UCSD-AML1 (cell line): ENCODE measurements at regions not wholly inside any gene's neighbourhood (a gene's known extent, or its start where the extent isn't known, plus 50 kb on each side); places are given as distances from the start of the nearest gene placed in this dataset.

ENCODE experiments used
- DNase-seq: peaks from one replicate; lab custom pipeline; 2025; ENCODE audit not compliant: unreplicated experiment; lab: John Stamatoyannopoulos, UW

GRCh38 chr18:26745288-26746181 is 120.0 kb downstream of the AQP4 start:
- DNase-seq: no peak

- no peak for DNase-seq
Observed at GRCh38 chr18:26741758-26742157, 123.7 kb downstream of the AQP4 start.

GRCh38 chr18:26741048-26741447 is 124.5 kb downstream of the AQP4 start:
- no peak for DNase-seq

- DNase-seq: no peak
Observed at GRCh38 chr18:26740396-26740795, 125.1 kb downstream of the AQP4 start.

GRCh38 chr18:26738706-26739105 is 126.8 kb downstream of the AQP4 start:
- no peak for DNase-seq

- DNase-seq: no peak
Observed at GRCh38 chr18:26736301-26736700, 129.2 kb downstream of the AQP4 start.

GRCh38 chr18:26734760-26735159 is 130.7 kb downstream of the AQP4 start:
- no peak for DNase-seq

- DNase-seq: no peak
Observed at GRCh38 chr18:26729449-26729848, 136.1 kb downstream of the AQP4 start.

- no peak for DNase-seq
Observed at GRCh38 chr18:26729008-26729407, 136.5 kb downstream of the AQP4 start.

GRCh38 chr18:26723981-26724380 is 141.5 kb downstream of the AQP4 start:
- DNase-seq: no peak

- DNase-seq: no peak
Observed at GRCh38 chr18:26722565-26722931, 143.0 kb downstream of the AQP4 start.

GRCh38 chr18:26721854-26722564 is 143.5 kb downstream of the AQP4 start:
- DNase-seq: no peak

- DNase-seq: no peak
Observed at GRCh38 chr18:26719896-26720295, 145.6 kb downstream of the AQP4 start.

- no peak for DNase-seq
Observed at GRCh38 chr18:26717123-26717719, 148.3 kb downstream of the AQP4 start.

- no peak for DNase-seq
Observed at GRCh38 chr18:26714739-26715138, 150.8 kb downstream of the AQP4 start.

- no peak for DNase-seq
Observed at GRCh38 chr18:26711756-26712155, 153.8 kb downstream of the AQP4 start.

GRCh38 chr18:26710470-26711096 is 154.9 kb downstream of the AQP4 start:
- DNase-seq: no peak

GRCh38 chr18:26709897-26710296 is 155.6 kb downstream of the AQP4 start:
- DNase-seq: no peak

GRCh38 chr18:26708806-26709716 is 156.4 kb downstream of the AQP4 start:
- no peak for DNase-seq

GRCh38 chr18:26706911-26707351 is 158.6 kb downstream of the AQP4 start:
- no peak for DNase-seq
